ENCODE measurements at regions not wholly inside any gene's neighbourhood (a gene's known extent, or its start where the extent isn't known, plus 50 kb on each side); places are given as distances from the start of the nearest gene placed in this dataset.

DNA sequence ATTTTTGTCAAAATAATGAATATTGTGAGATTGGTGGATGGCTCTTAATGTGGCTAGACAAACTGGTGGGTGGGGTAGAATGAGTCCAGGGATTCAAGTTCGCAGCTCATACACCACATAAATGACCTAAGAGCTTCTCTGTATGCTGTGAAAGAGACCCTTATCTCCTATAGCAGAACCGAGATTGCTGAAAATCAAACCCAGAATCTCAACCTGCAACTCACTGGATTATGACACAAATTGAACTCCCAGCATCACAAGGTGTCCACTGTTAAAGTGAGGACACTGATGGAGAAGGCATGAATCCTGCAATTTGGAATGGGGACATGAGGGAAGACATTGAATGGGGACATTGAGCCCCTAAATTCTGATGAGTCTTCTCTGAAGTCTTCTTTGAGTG lies 51.3 kb upstream of the CNKSR3 start:
- TF ChIP-seq, protein P1, sequence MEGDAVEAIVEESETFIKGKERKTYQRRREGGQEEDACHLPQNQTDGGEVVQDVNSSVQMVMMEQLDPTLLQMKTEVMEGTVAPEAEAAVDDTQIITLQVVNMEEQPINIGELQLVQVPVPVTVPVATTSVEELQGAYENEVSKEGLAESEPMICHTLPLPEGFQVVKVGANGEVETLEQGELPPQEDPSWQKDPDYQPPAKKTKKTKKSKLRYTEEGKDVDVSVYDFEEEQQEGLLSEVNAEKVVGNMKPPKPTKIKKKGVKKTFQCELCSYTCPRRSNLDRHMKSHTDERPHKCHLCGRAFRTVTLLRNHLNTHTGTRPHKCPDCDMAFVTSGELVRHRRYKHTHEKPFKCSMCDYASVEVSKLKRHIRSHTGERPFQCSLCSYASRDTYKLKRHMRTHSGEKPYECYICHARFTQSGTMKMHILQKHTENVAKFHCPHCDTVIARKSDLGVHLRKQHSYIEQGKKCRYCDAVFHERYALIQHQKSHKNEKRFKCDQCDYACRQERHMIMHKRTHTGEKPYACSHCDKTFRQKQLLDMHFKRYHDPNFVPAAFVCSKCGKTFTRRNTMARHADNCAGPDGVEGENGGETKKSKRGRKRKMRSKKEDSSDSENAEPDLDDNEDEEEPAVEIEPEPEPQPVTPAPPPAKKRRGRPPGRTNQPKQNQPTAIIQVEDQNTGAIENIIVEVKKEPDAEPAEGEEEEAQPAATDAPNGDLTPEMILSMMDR (IDR thresholded peaks at IDR 0.05) = no peak
- H3K36me3 ChIP-seq = no peaks in the 10 kb centered on the region
- no peaks in the 10 kb centered on the region for H3K27me3 ChIP-seq
- no peak for DNase-seq (ENCODE audit: low spot score)
- H3K9me3 ChIP-seq = no peaks in the 10 kb centered on the region
- no peak overlapping the region for H3K27ac ChIP-seq
- H3K4me1 ChIP-seq = no peaks in the 10 kb centered on the region
- H3K4me3 ChIP-seq = no peak overlapping the region

DNA sequence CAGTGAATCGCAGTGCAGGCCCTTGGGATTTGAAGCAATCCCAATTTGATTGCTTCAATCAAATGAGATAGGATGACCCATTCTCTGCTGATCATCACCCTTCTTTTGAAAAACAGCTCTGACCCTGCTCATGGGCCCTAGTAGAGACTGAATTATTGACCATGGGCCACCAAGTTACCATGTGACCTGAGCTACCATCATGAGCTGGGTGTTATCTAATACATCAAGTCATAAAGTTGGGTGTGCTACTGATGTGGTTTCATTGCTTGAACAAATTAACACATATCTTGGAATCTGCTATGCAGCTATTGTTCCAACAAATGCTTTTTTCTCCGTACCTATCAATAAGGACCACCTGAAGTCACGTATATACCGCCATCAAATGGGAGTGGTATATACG lies 54.8 kb upstream of the CNKSR3 start:
- TF ChIP-seq, protein P1 (IDR thresholded peaks at IDR 0.05) = no peak
- DNase-seq (ENCODE audit: low spot score) = no peak
- H3K4me1 ChIP-seq = peaks cover 0 to 4% of the 10 kb centered on the region in 2 donors
- no peak overlapping the region for H3K27ac ChIP-seq
- H3K27me3 ChIP-seq = no peaks in the 10 kb centered on the region
- no peaks in the 10 kb centered on the region for H3K9me3 ChIP-seq
- no peak overlapping the region for H3K4me3 ChIP-seq
- H3K36me3 ChIP-seq = no peaks in the 10 kb centered on the region

DNA sequence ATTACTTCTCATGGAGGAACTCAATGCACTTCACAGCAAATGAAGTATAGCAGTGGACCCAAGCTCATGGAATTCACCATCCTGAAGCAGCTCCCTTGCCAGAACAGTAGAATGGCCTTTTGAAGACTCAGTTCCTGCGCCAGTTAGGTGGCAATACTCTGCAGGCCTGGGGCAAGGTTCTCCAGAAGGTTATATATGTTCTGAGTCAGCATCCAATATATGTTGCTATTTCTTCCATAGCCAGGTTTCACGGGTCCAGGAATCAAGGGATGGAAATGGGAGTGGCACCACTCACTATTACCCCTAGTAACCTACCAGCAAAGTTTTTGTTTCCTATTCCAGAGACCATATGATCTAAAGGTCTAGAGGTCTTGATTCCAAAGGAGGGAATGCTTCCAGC lies 56.4 kb upstream of the CNKSR3 start:
- DNase-seq (ENCODE audit: low spot score) = no peak
- peaks cover 0 to 4% of the 10 kb centered on the region in 2 donors for H3K4me1 ChIP-seq
- no peak overlapping the region for H3K27ac ChIP-seq
- H3K36me3 ChIP-seq = no peaks in the 10 kb centered on the region
- TF ChIP-seq, protein P1 (IDR thresholded peaks at IDR 0.05) = no peak
- H3K27me3 ChIP-seq = no peaks in the 10 kb centered on the region
- H3K4me3 ChIP-seq = no peak overlapping the region
- no peaks in the 10 kb centered on the region for H3K9me3 ChIP-seq

DNA sequence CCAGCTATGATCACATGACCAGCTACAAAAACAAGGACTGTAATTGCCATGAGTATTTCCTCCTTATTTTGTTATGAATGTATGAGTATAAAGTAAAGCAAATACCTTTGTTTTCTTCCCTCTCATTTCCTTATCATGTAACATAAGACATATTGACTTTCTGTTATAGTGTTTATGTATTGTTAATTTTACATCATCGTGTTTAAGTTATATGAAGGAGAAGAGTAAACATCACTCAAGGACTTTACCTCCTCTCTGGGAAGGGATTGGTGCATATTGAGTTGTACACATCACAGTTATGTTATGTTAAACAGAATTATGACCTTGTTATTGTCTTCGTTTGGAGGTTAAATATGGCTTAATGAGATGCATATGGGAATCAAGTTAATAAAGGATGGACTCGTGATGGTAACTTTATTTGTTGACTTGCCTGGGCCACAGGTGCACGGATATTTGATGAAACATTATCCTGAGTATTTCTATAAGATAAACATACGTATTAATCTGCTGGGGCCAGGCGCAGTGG lies 57.3 kb upstream of the CNKSR3 start:
- no peak for DNase-seq (ENCODE audit: low spot score)
- Histone ChIP-seq H3K36me3 (no peaks in the 10 kb centered on the region), H3K9me3 (no peaks in the 10 kb centered on the region), H3K4me1 (peaks cover 0 to 4% of the 10 kb centered on the region in 2 donors), H3K27me3 (no peaks in the 10 kb centered on the region), H3K4me3 (no peak overlapping the region), H3K27ac (no peak overlapping the region)
- TF ChIP-seq, protein P1 (IDR thresholded peaks at IDR 0.05) = no peak

DNA sequence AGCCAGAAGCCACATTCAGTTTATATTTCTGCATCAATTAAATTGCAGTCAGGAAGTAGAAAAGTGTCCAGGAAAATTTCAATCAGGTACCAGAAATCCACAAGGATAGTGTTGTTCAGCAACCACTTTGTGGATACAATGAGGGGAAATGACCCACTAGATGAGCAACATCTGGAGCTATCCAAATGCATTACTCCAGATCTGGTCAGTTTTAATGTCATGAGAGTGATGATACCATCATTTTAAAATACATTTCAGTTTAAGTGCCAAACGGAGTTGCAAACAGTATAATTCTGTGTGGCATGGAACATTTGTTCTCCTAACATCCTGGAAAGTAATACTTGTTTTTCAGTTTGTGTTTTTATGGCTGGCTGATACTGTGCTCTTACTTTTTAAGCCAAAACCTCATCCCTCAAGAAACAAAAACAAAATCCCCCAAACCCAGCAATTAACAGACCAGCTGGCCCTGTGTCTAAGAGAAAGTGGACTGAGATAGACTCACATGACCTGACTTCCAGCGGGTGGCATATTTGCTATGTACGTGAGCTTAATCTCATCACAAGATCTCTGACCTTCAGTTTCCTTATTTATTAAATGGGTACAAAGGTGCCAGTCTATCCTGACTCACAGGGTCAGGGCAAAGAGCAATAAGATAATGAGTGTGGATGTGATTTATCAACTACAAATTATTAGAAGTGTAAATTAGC lies 58.8 kb upstream of the CNKSR3 start:
- no peak overlapping the region for H3K27ac ChIP-seq
- H3K4me1 ChIP-seq = peaks cover 0 to 4% of the 10 kb centered on the region in 2 donors
- no peaks in the 10 kb centered on the region for H3K36me3 ChIP-seq
- no peak for DNase-seq (ENCODE audit: low spot score)
- TF ChIP-seq, protein P1 (IDR thresholded peaks at IDR 0.05) = no peak
- no peaks in the 10 kb centered on the region for H3K27me3 ChIP-seq
- no peaks in the 10 kb centered on the region for H3K9me3 ChIP-seq
- no peak overlapping the region for H3K4me3 ChIP-seq

DNA sequence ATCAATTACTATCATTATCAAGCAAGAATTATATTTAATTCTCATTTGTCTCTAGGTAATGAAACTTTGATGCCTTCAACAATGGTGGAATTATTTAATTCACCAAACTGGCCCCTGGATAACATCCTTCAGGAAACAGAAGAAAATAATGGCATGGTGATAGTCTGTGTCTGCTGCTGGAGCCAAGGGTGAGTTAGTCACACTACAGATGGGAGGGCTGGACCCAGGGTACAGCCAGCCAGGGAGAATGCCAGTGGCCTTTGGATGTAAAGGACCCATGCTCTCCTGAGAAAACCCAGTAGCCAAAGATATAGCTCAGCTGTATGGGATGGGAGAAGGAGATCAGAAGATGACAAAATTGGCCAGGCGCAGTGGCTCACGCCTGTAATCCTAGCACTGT lies 60.0 kb upstream of the CNKSR3 start:
- DNase-seq (ENCODE audit: low spot score) = no peak
- Histone ChIP-seq H3K27me3 (no peaks in the 10 kb centered on the region), H3K9me3 (no peaks in the 10 kb centered on the region), H3K4me3 (no peak overlapping the region), H3K4me1 (peaks cover 0 to 4% of the 10 kb centered on the region in 2 donors), H3K36me3 (no peaks in the 10 kb centered on the region), H3K27ac (no peak overlapping the region)
- TF ChIP-seq, protein P1 (IDR thresholded peaks at IDR 0.05) = no peak

Measured in right atrium auricular region (tissue), 2 donors.